ENCODE measurements at regions not wholly inside any gene's neighbourhood (a gene's known extent, or its start where the extent isn't known, plus 50 kb on each side); places are given as distances from the start of the nearest gene placed in this dataset.

GRCh38 chr16:73817526-73818324 is 478.9 kb upstream of the PSMD7 start:
- no peak for DNase-seq (ENCODE audit: low spot score)

- no peak for DNase-seq (ENCODE audit: low spot score)
Measured at GRCh38 chr16:73813527-73813926, 483.1 kb upstream of the PSMD7 start.

DNA sequence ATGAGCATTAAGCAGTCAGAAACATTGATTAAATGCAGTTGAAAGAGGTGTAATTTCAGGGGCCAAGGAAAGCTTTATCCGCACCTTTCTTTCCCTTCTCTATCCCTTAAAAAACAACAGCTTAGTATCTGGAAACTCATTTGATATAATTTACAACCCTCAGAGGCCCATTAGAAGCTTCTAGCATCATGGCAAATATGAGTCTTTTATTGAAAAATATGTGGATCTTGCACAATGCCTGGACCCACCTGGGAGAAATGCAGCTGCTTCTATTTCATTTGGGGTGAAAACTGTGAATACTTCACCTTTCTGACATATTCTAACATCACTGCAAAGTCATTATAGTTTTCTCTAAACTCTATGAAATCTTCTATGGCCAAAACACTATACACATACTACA is 492.2 kb upstream of the PSMD7 start:
- no peak for DNase-seq (ENCODE audit: low spot score)

GRCh38 chr16:73798471-73798870 is 498.1 kb upstream of the PSMD7 start:
- DNase-seq (ENCODE audit: low spot score): no peak

DNA sequence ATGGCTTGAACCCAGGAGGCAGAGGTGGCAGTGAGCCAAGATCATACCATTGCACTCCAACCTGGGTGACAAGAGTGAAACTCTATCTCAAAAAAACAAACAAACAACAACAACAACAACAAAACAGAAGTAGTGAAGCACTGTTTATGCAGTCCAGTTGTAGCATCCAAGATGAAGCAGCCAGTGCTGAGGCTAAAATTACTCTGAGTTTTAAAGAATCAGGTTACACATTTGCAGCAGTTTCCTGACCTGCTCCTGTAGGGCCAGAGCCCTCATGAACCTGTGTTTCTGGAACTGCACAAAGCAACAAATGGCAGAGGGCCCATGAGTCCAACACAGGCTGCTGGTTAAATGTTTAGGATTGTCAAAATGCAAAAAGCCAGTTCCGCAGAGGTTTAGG is 499.5 kb upstream of the PSMD7 start:
- DNase-seq (ENCODE audit: low spot score): no peak

- DNase-seq (ENCODE audit: low spot score): no peak
Measured at GRCh38 chr16:73796241-73796640, 500.4 kb upstream of the PSMD7 start.

DNA sequence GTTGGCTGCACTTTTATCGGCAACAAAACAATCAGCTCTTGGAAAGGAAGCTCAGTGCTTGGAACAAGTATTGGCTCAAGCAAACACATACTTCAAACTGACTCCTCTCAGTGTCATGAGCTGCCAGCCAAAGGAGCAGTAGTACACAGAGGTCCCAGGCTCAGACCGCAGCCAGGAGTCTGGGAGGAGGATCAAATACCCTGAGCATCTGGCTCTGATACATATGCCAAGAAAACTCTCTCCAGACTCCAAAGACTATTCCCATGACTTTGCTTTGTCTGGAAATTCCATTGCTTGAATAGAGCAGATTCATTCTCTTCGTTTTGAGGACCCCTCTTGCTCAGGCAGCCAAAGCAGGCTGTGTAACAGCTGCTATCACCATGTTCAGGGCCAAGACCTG is 501.6 kb upstream of the PSMD7 start:
- no peak for DNase-seq (ENCODE audit: low spot score)

- no peak for DNase-seq (ENCODE audit: low spot score)
Measured at GRCh38 chr16:73793871-73794437, 502.7 kb upstream of the PSMD7 start.

DNA sequence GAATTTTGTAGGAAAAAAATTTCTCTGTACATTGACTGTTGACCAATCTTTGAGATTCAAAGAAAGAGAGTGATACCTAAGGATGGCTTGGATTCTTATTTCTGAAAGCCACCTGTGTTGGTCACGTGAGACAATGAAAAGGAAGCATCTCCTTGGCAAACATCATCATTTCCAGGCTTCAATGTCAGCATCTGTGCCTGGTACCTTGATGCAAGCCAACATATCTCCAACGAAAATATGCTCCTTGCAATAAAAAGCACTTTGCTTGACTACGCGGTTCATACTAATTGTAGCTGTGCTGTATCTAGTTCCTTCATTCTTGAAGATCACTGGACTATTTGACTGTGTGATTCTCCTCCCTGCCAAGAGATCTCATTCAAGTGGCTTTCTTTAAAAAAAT is 503.4 kb upstream of the PSMD7 start:
- DNase-seq (ENCODE audit: low spot score): no peak

- no peak for DNase-seq (ENCODE audit: low spot score)
Measured at GRCh38 chr16:73792199-73793020, 504.2 kb upstream of the PSMD7 start.

- no peak for DNase-seq (ENCODE audit: low spot score)
Measured at GRCh38 chr16:73781297-73781696, 515.3 kb upstream of the PSMD7 start.

GRCh38 chr16:73778887-73779286 is 517.7 kb upstream of the PSMD7 start:
- no peak for DNase-seq (ENCODE audit: low spot score)

DNA sequence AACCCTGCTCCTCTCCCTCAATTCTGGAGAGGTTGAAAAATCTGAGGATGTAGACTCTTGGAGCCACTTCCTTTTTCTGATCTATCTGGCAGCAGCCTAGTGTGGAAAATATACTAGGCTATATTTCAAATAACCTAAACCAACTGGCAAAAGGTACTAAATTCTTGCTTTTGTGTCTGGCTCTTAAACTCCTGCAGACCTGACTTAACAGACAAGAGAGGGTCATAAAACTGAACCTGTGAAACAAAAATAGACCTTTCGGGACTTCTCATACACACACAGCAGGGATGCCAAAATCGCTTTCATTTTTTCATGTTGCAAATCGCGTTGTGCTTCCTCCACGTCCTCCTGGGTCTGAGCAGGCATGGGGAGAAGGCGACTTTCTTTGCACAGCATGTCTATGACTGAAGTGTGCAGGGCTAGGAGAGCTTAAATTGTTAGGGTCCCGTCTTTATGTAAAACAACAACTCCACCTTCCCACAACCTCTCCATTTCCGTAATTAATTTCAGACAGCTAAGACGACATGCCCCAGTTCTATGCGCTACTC is 520.7 kb upstream of the PSMD7 start:
- no peak for DNase-seq (ENCODE audit: low spot score)

GRCh38 chr16:73771196-73772064 is 525.2 kb upstream of the PSMD7 start:
- DNase-seq (ENCODE audit: low spot score): no peak

- no peak for DNase-seq (ENCODE audit: low spot score)
Measured at GRCh38 chr16:73768786-73769203, 527.8 kb upstream of the PSMD7 start.

DNA sequence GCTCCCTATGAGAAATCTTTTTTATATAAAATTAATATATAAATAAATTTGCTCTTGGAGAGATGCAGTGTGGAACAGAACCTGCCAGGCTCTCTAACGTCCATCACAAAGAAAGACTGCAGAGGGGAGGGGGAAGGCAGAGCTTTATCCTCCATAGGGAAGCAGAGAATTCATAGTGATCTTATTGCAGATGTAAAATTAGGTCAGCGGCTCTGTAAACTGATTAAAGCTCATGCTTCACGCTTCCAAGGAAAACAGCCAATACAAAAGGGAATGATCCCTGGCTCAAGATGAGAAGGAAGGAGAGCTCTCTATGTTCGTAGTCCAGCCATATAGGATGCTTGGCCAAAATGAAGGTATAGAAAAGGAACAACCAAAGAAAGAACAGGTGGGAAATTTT is 532.3 kb upstream of the PSMD7 start:
- DNase-seq (ENCODE audit: low spot score): no peak

- no peak for DNase-seq (ENCODE audit: low spot score)
Measured at GRCh38 chr16:73756289-73757178, 540.1 kb upstream of the PSMD7 start.

GRCh38 chr16:73753931-73754330 is 542.7 kb upstream of the PSMD7 start:
- DNase-seq (ENCODE audit: low spot score): no peak

GRCh38 chr16:73750639-73751038 is 546.0 kb upstream of the PSMD7 start:
- DNase-seq (ENCODE audit: low spot score): no peak

GRCh38 chr16:73747328-73747727 is 549.3 kb upstream of the PSMD7 start:
- DNase-seq (ENCODE audit: low spot score): no peak

DNA sequence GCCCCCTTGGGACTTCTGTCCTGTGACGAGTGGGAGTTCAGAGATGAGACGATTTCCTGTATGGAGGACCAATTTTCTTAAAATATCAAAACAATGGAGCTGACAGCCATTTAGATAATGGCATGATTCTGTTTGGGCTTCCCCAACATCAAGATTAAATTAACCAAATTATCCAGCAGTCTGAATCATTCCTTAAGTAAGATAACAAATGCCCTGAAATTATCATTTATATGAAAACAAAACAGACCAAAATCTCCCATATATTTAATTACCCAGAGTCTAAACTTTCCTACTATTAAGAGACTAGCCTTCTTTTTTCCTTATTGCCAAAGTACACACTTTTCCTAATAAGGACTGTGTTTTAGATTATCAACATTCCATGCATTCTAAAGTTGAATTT is 550.1 kb upstream of the PSMD7 start:
- DNase-seq (ENCODE audit: low spot score): no peak
